ENCODE measurements at regions not wholly inside any gene's neighbourhood (a gene's known extent, or its start where the extent isn't known, plus 50 kb on each side); places are given as distances from the start of the nearest gene placed in this dataset.

DNA sequence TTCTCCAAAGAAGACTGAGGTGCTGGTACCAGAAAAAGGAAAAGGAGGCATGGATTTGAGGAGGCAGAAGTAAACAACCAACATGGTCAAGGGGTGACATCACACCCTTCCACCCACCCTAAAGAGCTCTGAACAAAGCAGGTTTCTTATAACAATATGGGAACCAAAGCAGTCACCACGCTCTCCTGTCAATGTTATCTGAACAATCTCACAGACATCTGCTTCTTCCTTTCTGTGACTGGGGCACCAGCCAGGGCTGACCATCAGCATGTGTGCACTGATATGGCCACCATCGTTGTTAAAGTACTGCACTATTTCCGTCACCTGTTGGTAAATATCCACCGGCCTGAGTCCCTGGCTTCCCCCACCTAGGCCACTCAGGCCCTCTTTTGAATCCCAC, 252.9 kb downstream of the SHQ1 start:
- H3K27ac ChIP-seq (ENCODE audit: low read depth, low read length): no peak overlapping the region
- H3K27ac Mint-ChIP-seq: no peak overlapping the region
- H3K27me3 ChIP-seq (ENCODE audit: control insufficient read depth, insufficient read depth, low read length, poor library complexity, severe bottlenecking): no peaks in the 10 kb centered on the region
- peaks cover 28% of the 10 kb centered on the region for H3K4me1 ChIP-seq (ENCODE audit: control insufficient read depth, insufficient read depth, low read length)
- TF ChIP-seq CTCF (conservative IDR thresholded peaks at IDR 0.05): no peak
- H3K36me3 Mint-ChIP-seq (ENCODE audit: low read depth): no peaks in the 10 kb centered on the region
- H3K4me3 ChIP-seq (ENCODE audit: low read length): no peak overlapping the region
- DNase-seq: no peak
- WGBS, 2 experiments (ENCODE audit: insufficient coverage in 1 of 2, insufficient read length in 1 of 2): 86 to 89% methylated on average over 4 of the region's 4 CpGs
- no peaks in the 10 kb centered on the region for H3K9me3 ChIP-seq (ENCODE audit: control insufficient read depth, low read length)
- H3K4me1 Mint-ChIP-seq: peaks cover 40% of the 10 kb centered on the region
- H3K9me3 Mint-ChIP-seq: no peaks in the 10 kb centered on the region
- peaks cover 4% of the 10 kb centered on the region for H3K27me3 Mint-ChIP-seq (ENCODE audit: insufficient read depth)
- H3K36me3 ChIP-seq (ENCODE audit: control insufficient read depth, insufficient read depth, low read length): no peaks in the 10 kb centered on the region
- H3K9ac ChIP-seq (ENCODE audit: extremely low read depth, low read length, poor library complexity, severe bottlenecking): no peak overlapping the region
- no peak overlapping the region for H3K4me3 Mint-ChIP-seq

GRCh38 chr3:72594615-72595215, 253.5 kb downstream of the SHQ1 start:
- no peak overlapping the region for H3K27ac Mint-ChIP-seq
- H3K9me3 Mint-ChIP-seq: no peaks in the 10 kb centered on the region
- peaks cover 4% of the 10 kb centered on the region for H3K27me3 Mint-ChIP-seq (ENCODE audit: insufficient read depth)
- Histone ChIP-seq H3K27me3 (ENCODE audit: control insufficient read depth, insufficient read depth, low read length, poor library complexity, severe bottlenecking) (no peaks in the 10 kb centered on the region), H3K9me3 (ENCODE audit: control insufficient read depth, low read length) (no peaks in the 10 kb centered on the region), H3K36me3 (ENCODE audit: control insufficient read depth, insufficient read depth, low read length) (no peaks in the 10 kb centered on the region), H3K9ac (ENCODE audit: extremely low read depth, low read length, poor library complexity, severe bottlenecking) (no peak overlapping the region), H3K27ac (ENCODE audit: low read depth, low read length) (no peak overlapping the region), H3K4me1 (ENCODE audit: control insufficient read depth, insufficient read depth, low read length) (peaks cover 33% of the 10 kb centered on the region), H3K4me3 (ENCODE audit: low read length) (no peak overlapping the region)
- peaks cover 41% of the 10 kb centered on the region for H3K4me1 Mint-ChIP-seq
- TF ChIP-seq CTCF (conservative IDR thresholded peaks at IDR 0.05): no peak
- no peaks in the 10 kb centered on the region for H3K36me3 Mint-ChIP-seq (ENCODE audit: low read depth)
- 97% methylated on average over 3 of the region's 3 CpGs for WGBS, 2 experiments (ENCODE audit: insufficient coverage in 1 of 2, insufficient read length in 1 of 2)
- DNase-seq: no peak
- H3K4me3 Mint-ChIP-seq: no peak overlapping the region

- 87 to 90% methylated on average over 3 to 5 of the region's 5 CpGs for WGBS, 2 experiments (ENCODE audit: insufficient coverage in 1 of 2, insufficient read length in 1 of 2)
- Mint-ChIP-seq H3K4me3 (no peak overlapping the region), H3K27me3 (ENCODE audit: insufficient read depth) (peaks cover under 1% of the 10 kb centered on the region), H3K4me1 (peaks cover 39% of the 10 kb centered on the region), H3K36me3 (ENCODE audit: low read depth) (no peaks in the 10 kb centered on the region), H3K27ac (no peak overlapping the region), H3K9me3 (no peaks in the 10 kb centered on the region)
- Histone ChIP-seq H3K9me3 (ENCODE audit: control insufficient read depth, low read length) (no peaks in the 10 kb centered on the region), H3K4me3 (ENCODE audit: low read length) (no peak overlapping the region), H3K9ac (ENCODE audit: extremely low read depth, low read length, poor library complexity, severe bottlenecking) (no peak overlapping the region), H3K27ac (ENCODE audit: low read depth, low read length) (no peak overlapping the region), H3K36me3 (ENCODE audit: control insufficient read depth, insufficient read depth, low read length) (no peaks in the 10 kb centered on the region), H3K4me1 (ENCODE audit: control insufficient read depth, insufficient read depth, low read length) (peaks cover 34% of the 10 kb centered on the region), H3K27me3 (ENCODE audit: control insufficient read depth, insufficient read depth, low read length, poor library complexity, severe bottlenecking) (no peaks in the 10 kb centered on the region)
- no peak for TF ChIP-seq CTCF (conservative IDR thresholded peaks at IDR 0.05)
- no peak for DNase-seq
Measured at GRCh38 chr3:72593881-72594397, 254.3 kb downstream of the SHQ1 start.
